ENCODE measurements at regions not wholly inside any gene's neighbourhood (a gene's known extent, or its start where the extent isn't known, plus 50 kb on each side); places are given as distances from the start of the nearest gene placed in this dataset.

- TF ChIP-seq CTCF (IDR thresholded peaks at IDR 0.05; ENCODE audit: poor library complexity) = no peak
- no peak for TF ChIP-seq EZH2 (IDR thresholded peaks at IDR 0.05; ENCODE audit: borderline replicate concordance)
Observed at GRCh38 chr2:193590831-193591230, 1396.1 kb upstream of the TMEFF2 start.

Measured in hepatocyte (in vitro differentiated cells).